GM18499 (cell line): ENCODE measurements at regions not wholly inside any gene's neighbourhood (a gene's known extent, or its start where the extent isn't known, plus 50 kb on each side); places are given as distances from the start of the nearest gene placed in this dataset.

ENCODE experiments used
- ATAC-seq: cut with Tn5 transposase; IDR thresholded peaks from one replicate; pipeline ENCODE4 v1.9.1; 2021; ENCODE audit warnings: moderate number of reproducible peaks; ENCODE audit not compliant: insufficient read depth, unreplicated experiment

DNA sequence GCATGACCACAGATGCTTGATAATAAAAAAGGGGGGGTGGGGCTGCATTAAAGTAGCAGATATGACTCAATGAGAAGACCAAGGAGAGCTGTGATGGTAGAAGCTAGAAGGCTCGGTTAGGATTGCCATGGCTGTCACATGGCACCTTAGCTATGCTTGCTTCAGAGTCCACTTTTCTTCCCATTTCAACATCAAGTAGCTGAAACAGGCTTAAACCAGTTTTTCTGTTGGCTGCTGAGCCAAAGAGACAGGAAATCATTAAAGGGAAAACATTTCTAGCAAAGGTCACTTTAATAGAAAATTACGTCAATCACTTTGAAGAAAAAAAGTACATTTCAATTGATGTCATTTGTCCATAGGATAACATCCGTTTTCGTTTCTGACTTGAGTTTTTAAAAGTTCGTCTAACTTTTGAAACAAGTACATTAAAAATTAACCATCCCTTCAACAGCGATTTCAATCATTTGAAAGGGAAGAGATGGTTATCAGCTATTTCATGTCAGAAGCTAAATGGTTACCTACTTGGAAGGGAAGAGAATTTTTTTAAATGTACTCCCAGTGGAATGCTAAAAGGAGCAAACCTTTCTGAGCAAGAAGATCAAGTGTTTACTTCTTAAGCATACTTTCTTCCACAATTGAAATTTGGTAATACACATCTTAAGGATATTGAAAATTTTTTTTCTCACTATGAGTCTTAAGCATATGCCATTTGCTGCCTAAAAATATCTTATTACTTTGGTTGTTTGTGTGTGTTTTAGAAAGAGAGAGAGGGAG is 488.1 kb upstream of the PRMT6 start:
- no peak for ATAC-seq

DNA sequence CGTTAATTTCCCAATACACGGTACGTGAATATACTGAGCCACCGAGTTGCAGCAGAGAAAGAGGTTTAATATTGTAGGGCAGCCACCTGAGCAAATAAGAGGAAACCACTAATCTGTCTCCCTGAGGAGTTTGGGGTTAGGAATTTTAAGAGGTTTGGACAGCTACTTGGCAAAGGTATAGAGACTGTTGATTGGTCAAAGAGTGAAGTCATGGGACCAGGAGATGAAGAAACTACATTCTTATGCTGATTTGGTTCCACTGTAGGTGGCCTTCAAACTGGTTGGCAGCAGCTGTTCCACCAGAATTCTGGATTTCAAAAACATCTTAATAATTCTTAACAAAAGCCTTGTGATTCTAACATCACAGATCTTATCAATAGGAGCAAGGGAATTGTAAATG is 485.4 kb upstream of the PRMT6 start:
- no peak for ATAC-seq

DNA sequence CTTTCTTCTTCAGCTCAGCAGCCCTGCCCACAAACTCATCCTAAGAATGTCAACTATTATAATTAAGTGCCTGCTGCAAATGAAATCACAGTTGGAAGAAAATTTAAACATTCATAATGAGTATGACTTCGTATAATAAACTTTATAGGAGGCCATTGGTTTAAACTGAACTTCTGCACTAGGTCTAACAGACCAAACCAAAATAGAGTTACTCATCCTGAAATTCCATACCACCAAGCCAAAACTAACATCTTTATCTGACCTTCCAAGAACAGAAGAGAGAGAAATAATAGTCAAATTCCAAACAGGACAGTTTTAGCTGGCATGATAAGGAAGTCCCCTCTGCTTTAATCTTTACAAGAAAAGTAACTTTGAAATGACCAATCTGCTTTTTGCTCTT is 472.4 kb upstream of the PRMT6 start:
- no peak for ATAC-seq

DNA sequence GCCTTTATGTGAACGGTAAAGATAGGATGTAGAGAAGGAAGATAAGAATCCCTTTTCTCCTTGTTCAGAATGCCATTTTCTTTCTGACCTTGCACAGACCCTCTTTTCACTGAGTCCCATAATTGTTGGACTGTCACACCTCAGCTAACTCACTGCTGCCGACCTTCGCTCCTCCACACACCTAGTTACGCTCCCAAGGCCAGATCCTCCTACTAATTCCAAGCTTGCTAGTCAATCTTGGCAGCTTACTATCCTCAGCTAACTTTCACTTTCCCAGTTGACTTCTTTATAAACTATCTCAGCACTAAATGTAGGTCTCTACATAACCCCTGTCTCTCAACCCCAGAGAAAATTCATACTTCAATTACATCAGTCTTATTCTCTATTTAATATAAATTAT is 471.8 kb upstream of the PRMT6 start:
- no peak for ATAC-seq

DNA sequence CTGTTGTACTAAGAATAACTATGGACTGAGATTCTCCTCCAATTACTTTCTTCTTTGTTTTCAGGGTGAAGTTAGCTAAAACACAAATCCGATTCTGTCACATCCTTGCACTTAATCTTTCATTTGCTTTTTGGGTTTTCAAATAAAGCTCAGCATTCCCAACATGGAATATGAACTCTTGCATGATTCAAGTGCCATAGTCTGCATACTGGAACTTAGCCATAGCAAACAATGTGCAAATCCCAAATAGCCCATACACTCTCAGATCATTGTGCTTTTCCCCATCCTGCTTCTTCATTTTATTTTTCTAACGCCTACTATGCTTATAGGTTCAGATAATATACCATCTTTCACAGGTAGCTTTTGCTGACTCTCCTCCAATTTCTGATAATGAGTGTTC is 455.8 kb upstream of the PRMT6 start:
- no peak for ATAC-seq

DNA sequence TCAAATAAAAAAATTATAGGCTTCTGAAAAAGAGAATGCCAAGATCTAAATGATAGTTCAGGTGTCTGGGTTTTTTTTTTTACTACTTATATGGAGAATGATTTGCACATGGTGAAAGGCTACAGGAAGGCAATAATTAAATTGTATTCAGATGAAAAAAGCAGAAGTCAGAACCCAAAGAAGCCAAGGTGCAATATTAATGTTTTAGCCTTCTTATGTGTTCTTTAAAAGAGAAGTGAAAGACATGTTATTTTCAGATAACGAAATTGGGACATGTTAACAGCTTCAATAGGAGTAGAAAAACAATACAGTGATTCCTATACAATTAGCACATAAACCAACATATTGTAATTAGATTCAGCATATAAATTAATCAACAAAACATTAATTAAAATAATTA is 452.9 kb upstream of the PRMT6 start:
- ATAC-seq, result no peak

DNA sequence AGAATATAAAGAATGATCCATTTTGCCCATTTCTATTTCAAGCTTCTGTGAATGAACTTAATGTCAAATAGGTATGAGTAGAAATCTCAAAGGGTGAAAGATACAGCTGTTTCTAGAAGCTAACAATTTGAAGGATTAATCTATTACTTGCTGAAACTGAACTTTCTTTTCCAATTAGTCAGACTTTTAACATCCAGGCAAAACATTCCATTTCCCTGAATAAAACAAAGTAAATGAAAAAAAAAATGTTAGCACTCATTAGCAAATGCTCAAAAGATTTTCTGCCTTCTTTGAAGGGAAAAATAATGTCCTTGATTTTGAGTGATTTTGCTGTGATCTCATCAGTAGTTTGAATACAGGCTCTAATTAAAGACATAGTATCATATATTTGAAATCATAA is 447.6 kb upstream of the PRMT6 start:
- ATAC-seq, result no peak

DNA sequence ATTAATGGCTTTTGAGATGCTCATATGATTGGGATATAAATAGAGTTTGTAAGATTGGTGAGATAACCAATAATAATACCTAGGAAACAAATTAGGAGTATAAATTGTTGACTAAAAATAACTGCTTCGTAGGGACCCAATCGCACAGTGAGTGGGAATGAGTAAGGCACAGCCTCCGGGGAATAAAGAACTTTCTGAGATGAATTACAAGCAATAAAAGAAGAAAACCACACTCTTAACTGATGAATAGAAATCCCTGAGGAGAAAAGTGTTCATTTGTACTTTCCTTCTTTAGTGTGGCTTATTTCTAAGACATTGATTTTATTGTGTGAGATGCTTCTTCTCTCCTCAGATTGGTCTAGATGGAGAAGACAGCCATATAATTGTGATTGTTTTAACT is 443.4 kb upstream of the PRMT6 start:
- ATAC-seq, result no peak

DNA sequence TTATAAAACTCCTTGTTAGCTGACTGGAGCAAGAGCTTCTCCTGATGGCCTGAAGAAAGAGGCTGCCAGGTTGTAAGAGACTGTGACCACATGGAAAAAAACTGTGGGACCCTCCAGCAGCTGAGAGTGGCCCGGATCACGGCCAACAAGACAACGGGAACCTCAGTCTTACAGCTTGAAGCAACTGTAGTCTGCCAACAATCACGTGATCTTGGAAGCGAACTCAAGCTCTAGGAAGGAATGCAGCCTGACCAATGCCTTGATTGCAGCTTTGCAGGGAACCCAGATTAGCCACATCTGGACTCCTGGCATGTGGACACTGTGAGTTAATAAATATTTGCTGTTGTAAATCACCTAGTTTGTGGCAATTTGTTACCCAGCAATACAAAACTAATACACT is 442.6 kb upstream of the PRMT6 start:
- ATAC-seq, result no peak

DNA sequence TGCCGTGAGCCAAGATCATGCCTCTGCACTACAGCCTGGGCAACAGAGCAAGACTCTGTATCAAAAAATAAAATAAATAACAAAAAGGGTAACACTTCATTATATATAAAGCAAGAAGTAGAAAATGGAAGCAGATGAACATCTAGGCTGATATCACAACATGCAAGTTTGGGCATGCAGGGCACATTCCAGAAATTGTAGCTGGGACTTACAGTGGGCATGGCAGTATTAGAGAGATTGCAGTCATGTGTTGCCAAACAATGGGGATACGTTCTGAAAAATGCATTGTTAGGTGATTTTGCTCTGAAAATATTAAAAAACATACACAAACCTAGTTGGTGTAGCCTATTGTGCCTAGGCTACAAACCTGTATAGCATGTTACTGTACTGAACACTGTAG is 441.0 kb upstream of the PRMT6 start:
- ATAC-seq, result no peak

DNA sequence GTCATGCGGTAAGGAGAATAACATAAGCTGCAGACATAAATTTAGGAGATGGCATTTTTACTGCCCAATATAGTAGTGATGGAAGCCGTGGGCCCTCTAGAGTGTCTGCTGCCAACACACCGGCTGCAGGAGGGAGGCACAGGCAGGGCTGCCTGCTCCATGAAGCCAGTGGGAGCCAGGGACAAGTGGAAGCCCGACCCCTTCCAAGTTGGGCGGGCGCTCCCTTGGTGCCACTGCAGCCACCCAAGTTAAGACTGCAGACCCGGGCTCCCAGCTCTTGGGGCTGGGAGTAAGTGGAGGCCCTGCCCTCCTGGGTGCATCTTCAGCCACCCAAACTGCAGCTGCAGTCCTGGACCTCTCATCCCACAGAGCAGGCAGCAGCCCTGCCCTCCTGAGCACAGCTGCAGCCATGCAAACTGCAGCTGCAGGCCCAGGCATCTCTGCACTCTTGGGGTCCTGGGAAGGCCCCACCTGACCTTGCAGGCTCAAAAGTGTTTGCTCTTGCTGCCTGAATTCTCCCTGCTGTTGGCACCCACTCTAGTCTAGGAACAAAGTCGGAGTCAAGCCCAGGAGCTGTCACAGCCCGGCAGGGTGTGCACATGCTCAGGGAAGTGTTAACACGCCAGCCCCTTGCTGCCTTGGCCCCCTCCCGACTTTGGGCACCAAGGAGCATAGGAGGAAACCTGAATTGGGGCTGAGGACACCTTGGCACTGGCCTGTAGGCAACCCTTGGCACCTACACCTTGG is 437.2 kb upstream of the PRMT6 start:
- no peak for ATAC-seq

DNA sequence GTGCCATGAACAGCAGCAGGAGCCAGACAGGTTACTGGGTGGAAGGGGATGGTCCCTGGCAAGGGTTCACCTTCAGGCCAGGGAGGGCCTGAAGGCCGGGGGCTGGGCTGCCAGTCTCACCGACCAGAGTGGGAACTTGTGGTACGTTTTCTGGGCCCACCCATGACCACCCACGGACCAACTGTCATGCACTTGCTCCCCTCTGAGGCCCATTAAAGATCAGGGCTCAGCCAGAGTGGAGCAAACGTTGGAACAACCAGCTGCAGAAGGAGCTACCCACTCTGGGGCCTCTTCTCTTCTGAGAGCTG is 436.7 kb upstream of the PRMT6 start:
- no peak for ATAC-seq

DNA sequence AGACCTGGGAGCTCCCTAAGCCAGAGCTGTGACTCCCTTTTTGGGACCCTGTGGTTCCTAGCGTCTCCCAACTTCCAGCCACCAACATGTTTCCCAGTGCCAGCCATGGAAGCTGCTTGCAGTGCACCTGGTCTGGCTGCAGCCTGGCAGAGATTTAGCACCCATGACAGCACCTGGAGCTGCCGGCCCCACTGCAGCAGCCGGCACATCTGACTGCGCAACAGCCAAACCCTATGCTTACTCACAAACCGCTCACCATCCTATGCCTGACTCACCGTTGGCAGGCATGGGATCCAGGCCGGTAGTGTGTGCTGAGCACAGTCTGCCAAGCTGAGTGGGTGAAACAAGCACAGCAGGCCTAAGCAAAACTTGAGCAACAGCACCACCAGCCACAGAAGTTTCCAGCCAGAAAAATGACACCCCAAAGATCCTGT is 435.9 kb upstream of the PRMT6 start:
- no peak for ATAC-seq

DNA sequence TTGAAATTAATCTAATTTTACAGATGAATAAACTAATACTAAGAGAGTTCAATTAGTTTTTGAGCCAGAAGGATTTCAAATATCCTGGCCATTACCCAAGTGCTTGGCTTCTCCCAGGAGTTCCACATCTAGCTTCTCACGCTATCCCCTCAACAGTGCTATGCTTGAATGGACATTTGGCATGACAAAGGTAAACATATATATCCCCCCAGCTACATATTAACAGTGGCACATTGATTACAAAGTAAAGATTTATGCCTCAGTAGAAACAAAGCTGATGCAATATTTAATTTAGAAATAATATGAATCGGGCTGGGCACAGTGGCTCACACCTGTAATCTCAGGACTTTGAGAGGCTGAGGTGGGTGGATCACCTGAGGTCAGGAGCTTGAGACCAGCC is 434.6 kb upstream of the PRMT6 start:
- ATAC-seq, result no peak

DNA sequence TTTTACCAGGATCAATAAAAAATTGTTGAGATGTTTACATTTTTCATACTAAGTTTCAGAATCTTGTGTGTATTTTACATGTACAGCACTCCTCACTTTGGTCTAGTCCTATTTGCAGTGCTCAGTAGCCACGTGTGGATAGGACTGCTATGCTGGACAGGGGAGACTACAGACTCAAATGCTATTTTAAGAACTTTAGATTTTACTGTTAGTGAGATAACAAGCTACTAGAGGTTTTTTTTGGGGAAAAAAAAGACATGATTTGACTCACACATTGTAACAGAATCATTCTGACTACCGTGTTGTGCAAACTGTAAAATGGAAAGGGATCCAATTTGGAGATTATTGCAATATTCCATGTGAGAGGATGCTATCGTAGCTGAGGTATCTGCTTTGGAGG is 418.9 kb upstream of the PRMT6 start:
- ATAC-seq, result no peak

DNA sequence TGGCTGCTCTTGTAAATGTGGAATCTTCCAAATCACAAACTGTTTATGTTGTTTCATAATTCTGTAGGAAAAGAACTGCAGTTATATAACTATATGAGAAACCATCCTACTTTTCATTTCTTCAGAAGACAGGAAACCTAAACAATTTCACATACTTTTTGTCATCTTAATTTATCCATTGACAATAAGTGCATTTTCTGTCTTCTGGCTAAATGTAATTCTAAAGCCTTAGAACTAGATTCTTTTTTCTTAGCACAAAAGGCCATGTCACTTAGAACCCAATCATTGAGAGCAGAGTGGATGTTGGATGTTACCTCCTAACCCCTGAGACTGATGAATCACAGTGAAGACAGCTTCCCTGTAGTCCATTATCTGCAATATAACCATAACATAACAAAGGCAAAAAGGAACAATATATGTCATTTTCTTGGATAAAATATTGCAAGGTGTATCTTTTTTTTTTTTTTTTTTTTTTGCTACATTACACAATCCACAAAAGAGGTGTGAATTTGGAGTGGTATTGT is 410.2 kb upstream of the PRMT6 start:
- ATAC-seq, result no peak

DNA sequence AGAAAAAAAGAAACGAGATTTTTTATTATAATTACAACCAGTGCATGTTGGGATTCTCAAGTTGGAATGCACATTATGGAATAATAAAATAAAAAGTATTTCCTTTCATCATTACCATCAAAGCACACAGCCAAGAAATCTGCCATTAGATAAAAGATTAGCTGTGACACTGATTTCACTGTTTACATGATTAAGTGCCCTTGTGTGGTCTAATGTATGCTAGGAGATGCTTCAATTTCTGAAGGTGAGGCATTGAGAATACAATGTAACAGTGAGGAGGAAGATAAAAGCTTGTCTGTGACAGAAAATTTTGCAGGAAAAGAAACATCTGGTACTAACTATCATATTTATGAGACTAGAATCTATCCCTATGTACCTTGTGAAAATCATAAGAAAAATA is 409.7 kb upstream of the PRMT6 start:
- no peak for ATAC-seq

DNA sequence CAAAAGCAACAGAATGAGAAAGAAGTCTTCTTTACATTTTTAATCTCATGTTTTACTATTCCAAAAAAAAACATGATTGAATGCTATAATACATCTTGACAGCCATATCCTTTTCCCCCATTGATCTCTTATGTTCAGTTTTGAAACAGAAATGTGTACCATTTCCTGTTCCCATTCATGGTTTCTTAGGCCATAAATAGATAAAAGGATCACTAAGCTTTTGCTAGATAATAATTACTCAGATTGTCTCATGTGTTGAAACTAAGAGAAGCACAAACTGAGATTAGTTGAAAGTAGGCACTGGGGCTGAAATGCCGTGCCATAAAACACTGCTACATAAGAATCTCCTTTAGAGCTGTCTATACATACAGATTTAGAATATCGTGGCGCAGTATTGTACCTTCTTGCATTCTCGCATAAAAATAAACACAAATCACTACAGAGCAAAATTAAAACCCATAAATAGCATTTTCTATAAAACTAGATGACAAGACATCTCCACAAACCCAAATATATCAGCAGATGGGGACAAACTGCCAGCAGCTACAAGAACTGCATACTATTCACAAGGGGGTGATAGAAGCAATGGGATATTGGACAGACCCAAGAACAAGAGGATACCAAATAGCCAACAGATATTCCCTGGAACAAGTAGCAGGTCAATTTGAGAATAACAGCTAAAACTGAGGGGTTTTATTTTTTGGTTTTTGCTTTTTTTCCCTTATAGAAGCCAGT is 405.3 kb upstream of the PRMT6 start:
- no peak for ATAC-seq

DNA sequence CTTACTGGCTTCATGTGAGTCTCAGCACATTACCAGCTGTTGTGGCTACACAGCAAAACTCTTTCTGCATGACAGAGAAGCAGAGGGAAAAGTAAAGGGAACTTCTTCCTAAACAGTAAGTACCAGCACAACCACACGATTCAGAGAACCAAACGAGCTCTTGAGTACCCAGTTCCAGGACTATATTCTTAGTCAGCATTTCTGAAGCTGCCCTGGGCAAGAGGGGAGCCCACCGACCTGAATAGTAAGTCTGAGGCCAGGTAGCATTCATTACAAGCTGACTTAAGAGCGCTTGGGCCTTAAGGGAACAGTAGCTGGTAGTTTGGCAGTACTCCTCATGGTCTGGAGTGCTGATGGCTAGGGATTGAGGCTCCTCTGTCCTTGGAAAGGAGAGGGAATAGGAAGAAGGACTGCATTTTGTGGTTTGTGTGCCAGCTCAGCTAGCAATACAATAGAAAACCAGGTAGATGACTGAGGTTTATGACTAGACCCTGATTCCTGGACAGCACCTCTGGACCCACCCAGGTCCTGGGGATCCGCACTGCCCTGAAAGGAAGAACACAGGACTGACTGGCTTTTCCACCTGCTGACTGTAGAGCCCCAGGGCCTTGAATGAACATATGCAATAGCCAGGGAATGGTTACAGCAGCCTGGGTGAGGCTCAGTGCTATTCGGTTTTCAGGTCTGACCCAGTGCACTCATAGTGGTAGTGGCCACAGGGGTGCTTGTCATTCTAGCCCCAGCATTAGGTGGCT is 396.8 kb upstream of the PRMT6 start:
- ATAC-seq, result no peak

DNA sequence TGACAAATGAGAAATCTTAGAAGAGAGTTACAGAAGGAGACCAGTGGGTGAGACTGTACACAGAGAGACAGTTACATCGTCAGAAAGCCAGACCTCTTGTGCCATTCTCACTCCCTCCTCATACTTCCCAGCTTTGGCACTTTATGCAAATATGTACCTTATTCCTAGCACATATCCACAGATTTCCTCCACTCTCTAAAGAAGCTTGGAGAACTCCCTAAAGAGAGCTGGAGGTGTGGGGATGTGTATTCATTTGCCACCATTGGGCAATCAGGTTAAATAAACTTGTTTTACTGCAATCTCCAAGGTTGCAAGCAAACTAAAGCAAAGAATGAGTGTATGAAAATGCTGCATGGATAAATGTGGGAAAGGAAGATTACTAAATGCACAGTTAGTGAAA is 380.9 kb upstream of the PRMT6 start:
- no peak for ATAC-seq

DNA sequence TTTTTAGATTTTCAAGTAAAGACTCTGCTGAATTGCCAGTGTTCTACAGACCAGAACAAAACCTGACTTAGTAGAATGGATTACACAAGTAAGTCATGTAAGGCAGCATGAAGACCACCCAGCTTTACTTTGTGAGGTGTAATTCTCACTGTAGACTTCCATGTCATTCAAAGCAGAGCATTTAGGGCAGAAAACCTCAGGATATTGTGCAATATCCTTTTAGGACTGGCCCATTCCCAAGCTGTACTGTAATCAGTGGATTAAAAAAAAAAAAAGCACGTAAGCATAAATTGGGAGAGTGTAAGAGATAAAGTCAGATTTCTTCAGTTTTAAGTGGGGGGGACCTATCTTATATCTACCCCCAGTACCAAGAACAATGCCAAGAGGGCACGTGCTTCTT is 380.5 kb upstream of the PRMT6 start:
- ATAC-seq, result no peak
